Upper lobe of left lung (tissue), 6 donors: ENCODE measurements at regions not wholly inside any gene's neighbourhood (a gene's known extent, or its start where the extent isn't known, plus 50 kb on each side); places are given as distances from the start of the nearest gene placed in this dataset.

Experiments used
- ATAC-seq, 2 donors: fragments of 200-7000 bp; cut with Tn5 transposase; one replicate each; pipeline ENCODE4 v1.9.1; 2022; ENCODE audit warnings: mild to moderate bottlenecking in 2 of 2, moderate library complexity in 2 of 2; ENCODE audit not compliant: low FRiP score in 2 of 2
- DNase-seq, 2 donors: peaks; one replicate each; pipeline ENCODE4 v3.0.0-alpha.2; 2019 to 2020
- H3K27ac ChIP-seq, 4 donors: fragments of 200-600 bp; sonication (generic); one replicate each; pipeline ENCODE4 v1.5.1; 2016 to 2019
- H3K27me3 ChIP-seq, 4 donors: fragments of 200-600 bp; sonication (generic); one replicate each; pipeline ENCODE4 v1.5.1; 2017 to 2019
- H3K36me3 ChIP-seq, 4 donors: fragments of 200-600 bp; sonication (generic); one replicate each; pipeline ENCODE4 v1.5.1; 2016 to 2019
- H3K4me1 ChIP-seq, 4 donors: fragments of 200-600 bp; sonication (generic); one replicate each; pipeline ENCODE4 v1.5.1; 2018 to 2019
- H3K4me3 ChIP-seq, 4 donors: fragments of 200-600 bp; sonication (generic); one replicate each; pipeline ENCODE4 v1.5.1; 2017 to 2019; ENCODE audit warnings: mild to moderate bottlenecking in 2 of 4, moderate library complexity in 1 of 4
- H3K9me3 ChIP-seq, 4 donors: fragments of 200-600 bp; sonication (generic); one replicate each; pipeline ENCODE4 v1.5.1; 2018 to 2019
- CTCF ChIP-seq, 6 experiments: fragments of 450-650 bp in 4 of 6; fragments of 200-600 bp in 2 of 6; sonication (generic) in 2 of 6; IDR thresholded peaks; one replicate each; pipeline ENCODE4 v1.5.1; 2016 to 2019; ENCODE audit warnings: antibody characterized with exemption in 6 of 6
- EP300 ChIP-seq, 4 donors: sonication (generic); formaldehyde crosslinking; IDR thresholded peaks; one replicate each; pipeline ENCODE4 v1.5.1; 2017; ENCODE audit warnings: antibody characterized with exemption in 4 of 4, control low read depth in 2 of 4
- POLR2A ChIP-seq, 4 donors: fragments of 450-650 bp; IDR thresholded peaks; one replicate each; pipeline ENCODE4 v1.5.1; 2016 to 2017; ENCODE audit warnings: antibody characterized with exemption in 4 of 4, mild to moderate bottlenecking in 2 of 4
- POLR2AphosphoS5 ChIP-seq, 2 donors: sonication (generic); formaldehyde crosslinking; IDR thresholded peaks; one replicate each; pipeline ENCODE4 v1.5.1; 2017; ENCODE audit warnings: antibody characterized with exemption in 2 of 2
- WGBS, 2 donors: methylation state at CpG; one replicate each; pipeline ENCODE4 v1.1.5; 2017 to 2018; 5-methylcytosine and 5-hydroxymethylcytosine counted together
- donor health status: DM: no; HTN: no; CAD: no; lungs with moderate emphysema.
- donor health status: DM: no; HTN: yes; CAD: no; lungs with severe emphysema.

GRCh38 chr13:32905063-32905863, 111.0 kb upstream of the KL start:
- no peaks in the 10 kb centered on the region for H3K4me1 ChIP-seq
- H3K9me3 ChIP-seq, result no peaks in the 10 kb centered on the region
- no peak overlapping the region for H3K27ac ChIP-seq
- no peaks in the 10 kb centered on the region for H3K36me3 ChIP-seq
- no peak for TF ChIP-seq CTCF (IDR thresholded peaks at IDR 0.05)
- TF ChIP-seq POLR2AphosphoS5 (IDR thresholded peaks at IDR 0.05), result no peak
- no peak for TF ChIP-seq EP300 (IDR thresholded peaks at IDR 0.05)
- no peak for TF ChIP-seq POLR2A (IDR thresholded peaks at IDR 0.05)
- 63 to 75% methylated on average over 6 of the region's 6 CpGs for WGBS, 2 donors
- ATAC-seq (no peak), DNase-seq (no peak)
- no peaks in the 10 kb centered on the region for H3K27me3 ChIP-seq
- H3K4me3 ChIP-seq, result no peak overlapping the region

GRCh38 chr13:32905864-32906180, 110.4 kb upstream of the KL start:
- WGBS, 2 donors, result 56 to 65% methylated on average over 4 of the region's 4 CpGs
- no peaks in the 10 kb centered on the region for H3K27me3 ChIP-seq
- H3K27ac ChIP-seq, result no peak overlapping the region
- no peaks in the 10 kb centered on the region for H3K4me1 ChIP-seq
- no peaks in the 10 kb centered on the region for H3K36me3 ChIP-seq
- H3K9me3 ChIP-seq, result no peaks in the 10 kb centered on the region
- H3K4me3 ChIP-seq, result no peak overlapping the region
- ATAC-seq, result no peak
- no peak for TF ChIP-seq EP300 (IDR thresholded peaks at IDR 0.05)
- no peak for TF ChIP-seq POLR2AphosphoS5 (IDR thresholded peaks at IDR 0.05)
- no peak for TF ChIP-seq POLR2A (IDR thresholded peaks at IDR 0.05)
- no peak for TF ChIP-seq CTCF (IDR thresholded peaks at IDR 0.05)
- no peak for DNase-seq

GRCh38 chr13:32907211-32907610, 109.0 kb upstream of the KL start:
- Histone ChIP-seq H3K27ac (no peak overlapping the region), H3K4me3 (no peak overlapping the region), H3K9me3 (no peaks in the 10 kb centered on the region), H3K4me1 (no peaks in the 10 kb centered on the region), H3K27me3 (no peaks in the 10 kb centered on the region), H3K36me3 (no peaks in the 10 kb centered on the region)
- ATAC-seq, result no peak
- TF ChIP-seq POLR2AphosphoS5 (IDR thresholded peaks at IDR 0.05), result no peak
- no peak for TF ChIP-seq CTCF (IDR thresholded peaks at IDR 0.05)
- no peak for TF ChIP-seq EP300 (IDR thresholded peaks at IDR 0.05)
- no peak for TF ChIP-seq POLR2A (IDR thresholded peaks at IDR 0.05)
- DNase-seq, result no peak
- WGBS, 2 donors, result 83 to 86% methylated on average over 1 of the region's 1 CpG

GRCh38 chr13:32910530-32910929, 105.7 kb upstream of the KL start:
- Histone ChIP-seq H3K4me3 (no peak overlapping the region), H3K27me3 (no peaks in the 10 kb centered on the region), H3K27ac (no peak overlapping the region), H3K9me3 (no peaks in the 10 kb centered on the region), H3K4me1 (no peaks in the 10 kb centered on the region), H3K36me3 (no peaks in the 10 kb centered on the region)
- no peak for ATAC-seq
- DNase-seq, result no peak
- TF ChIP-seq CTCF (IDR thresholded peaks at IDR 0.05) (no peak), POLR2AphosphoS5 (IDR thresholded peaks at IDR 0.05) (no peak), POLR2A (IDR thresholded peaks at IDR 0.05) (no peak), EP300 (IDR thresholded peaks at IDR 0.05) (no peak)
- WGBS, 2 donors, result 62 to 76% methylated on average over 3 of the region's 3 CpGs

GRCh38 chr13:32911506-32911905, 104.7 kb upstream of the KL start:
- 92 to 96% methylated on average over 2 of the region's 2 CpGs for WGBS, 2 donors
- H3K4me1 ChIP-seq, result no peaks in the 10 kb centered on the region
- DNase-seq, result no peak
- no peaks in the 10 kb centered on the region for H3K27me3 ChIP-seq
- H3K9me3 ChIP-seq, result peaks cover 0 to 2% (median 0%) of the 10 kb centered on the region in 4 donors
- TF ChIP-seq CTCF (IDR thresholded peaks at IDR 0.05) (no peak), EP300 (IDR thresholded peaks at IDR 0.05) (no peak), POLR2A (IDR thresholded peaks at IDR 0.05) (no peak), POLR2AphosphoS5 (IDR thresholded peaks at IDR 0.05) (no peak)
- H3K36me3 ChIP-seq, result no peaks in the 10 kb centered on the region
- no peak overlapping the region for H3K27ac ChIP-seq
- no peak for ATAC-seq
- H3K4me3 ChIP-seq, result no peak overlapping the region
